ENCODE measurements at regions not wholly inside any gene's neighbourhood (a gene's known extent, or its start where the extent isn't known, plus 50 kb on each side); places are given as distances from the start of the nearest gene placed in this dataset.
"Not testable (repeated sequence)": the region's sequence is repeated elsewhere in the genome, so short reads cannot be mapped to it uniquely, and the experiment has no call there.

DNA sequence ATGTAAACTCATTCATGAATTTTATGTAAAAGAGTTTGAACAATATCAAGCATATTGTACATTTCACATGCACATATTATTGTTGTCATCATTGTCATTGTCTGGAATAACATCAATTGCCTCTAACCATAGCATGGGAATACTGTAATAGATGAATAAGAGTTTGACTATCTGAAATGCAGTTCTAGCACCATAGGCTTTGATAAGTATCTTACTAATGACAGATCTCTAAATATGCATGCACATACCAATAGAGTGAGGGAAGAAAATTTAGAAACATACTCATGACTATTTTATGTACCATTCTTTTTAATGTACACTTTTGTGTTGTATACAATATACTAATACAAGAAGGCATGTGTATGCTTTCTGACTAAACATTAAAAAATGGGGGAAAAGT is 161.6 kb upstream of the SPRY1 start:
- Histone ChIP-seq H3K27ac (no peak overlapping the region), H3K4me3 (no peak overlapping the region), H3K9me3 (no peaks in the 10 kb centered on the region), H3K36me3 (no peaks in the 10 kb centered on the region), H3K27me3 (no peaks in the 10 kb centered on the region), H3K4me1 (peaks cover 0 to 26% (median 6%) of the 10 kb centered on the region in 12 donors)
- TF ChIP-seq POLR2A (IDR thresholded peaks at IDR 0.05) = no peak
- TF ChIP-seq, protein P1, sequence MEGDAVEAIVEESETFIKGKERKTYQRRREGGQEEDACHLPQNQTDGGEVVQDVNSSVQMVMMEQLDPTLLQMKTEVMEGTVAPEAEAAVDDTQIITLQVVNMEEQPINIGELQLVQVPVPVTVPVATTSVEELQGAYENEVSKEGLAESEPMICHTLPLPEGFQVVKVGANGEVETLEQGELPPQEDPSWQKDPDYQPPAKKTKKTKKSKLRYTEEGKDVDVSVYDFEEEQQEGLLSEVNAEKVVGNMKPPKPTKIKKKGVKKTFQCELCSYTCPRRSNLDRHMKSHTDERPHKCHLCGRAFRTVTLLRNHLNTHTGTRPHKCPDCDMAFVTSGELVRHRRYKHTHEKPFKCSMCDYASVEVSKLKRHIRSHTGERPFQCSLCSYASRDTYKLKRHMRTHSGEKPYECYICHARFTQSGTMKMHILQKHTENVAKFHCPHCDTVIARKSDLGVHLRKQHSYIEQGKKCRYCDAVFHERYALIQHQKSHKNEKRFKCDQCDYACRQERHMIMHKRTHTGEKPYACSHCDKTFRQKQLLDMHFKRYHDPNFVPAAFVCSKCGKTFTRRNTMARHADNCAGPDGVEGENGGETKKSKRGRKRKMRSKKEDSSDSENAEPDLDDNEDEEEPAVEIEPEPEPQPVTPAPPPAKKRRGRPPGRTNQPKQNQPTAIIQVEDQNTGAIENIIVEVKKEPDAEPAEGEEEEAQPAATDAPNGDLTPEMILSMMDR (IDR thresholded peaks at IDR 0.05) = no peak
- no peak for ATAC-seq
- intact Hi-C loops (cut with DNase I) = no loop called here
- no peak for DNase-seq

DNA sequence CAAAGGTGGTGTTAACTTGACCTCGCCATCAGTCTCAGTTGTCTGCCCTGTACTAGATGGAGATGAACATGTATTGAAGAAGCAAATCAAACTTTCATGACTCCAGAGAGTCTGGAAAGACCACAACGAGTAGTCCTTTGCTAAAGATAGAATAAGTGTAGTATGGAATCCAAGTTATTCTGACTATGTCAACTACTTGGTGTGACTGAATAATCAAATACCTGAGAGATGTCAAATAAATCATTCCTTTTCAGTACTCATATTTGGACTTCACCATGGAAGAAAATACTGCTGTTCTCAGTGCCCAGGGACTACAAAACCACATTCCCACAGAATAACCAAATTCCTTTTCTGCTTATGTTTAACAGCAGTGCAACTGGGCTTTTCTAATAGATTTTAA is 161.2 kb upstream of the SPRY1 start:
- H3K4me3 ChIP-seq = no peak overlapping the region
- 57 to 69% (median 63%) methylated on average over 2 of the region's 2 CpGs for WGBS, 4 donors

DNA sequence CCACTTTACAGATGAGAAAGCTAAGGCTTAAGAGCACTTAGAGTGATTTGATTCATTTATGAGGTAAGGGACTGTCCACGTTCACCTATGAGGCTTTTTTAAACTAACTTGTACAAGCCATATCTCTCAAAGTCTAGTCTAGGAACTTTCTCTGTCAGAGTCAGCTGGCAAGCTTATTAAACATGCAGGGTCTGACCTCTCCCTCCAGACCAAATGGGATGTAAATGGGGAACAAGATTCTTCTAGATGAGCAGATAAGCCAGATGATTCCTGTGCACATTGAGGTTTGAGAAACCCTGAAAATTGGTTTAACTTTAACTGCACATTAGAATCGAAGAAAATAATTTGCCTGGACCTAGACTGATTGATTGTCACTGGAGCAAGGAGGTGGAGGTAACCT is 160.0 kb upstream of the SPRY1 start:
- WGBS, 4 donors = 83 to 93% (median 91%) methylated on average over 2 of the region's 2 CpGs
- ATAC-seq (no peak), DNase-seq (no peak)
- Histone ChIP-seq H3K27me3 (no peaks in the 10 kb centered on the region), H3K4me3 (no peak overlapping the region), H3K9me3 (no peaks in the 10 kb centered on the region), H3K27ac (no peak overlapping the region), H3K36me3 (no peaks in the 10 kb centered on the region), H3K4me1 (peaks cover 0 to 26% (median 6%) of the 10 kb centered on the region in 12 donors)
- no peak for TF ChIP-seq POLR2A (IDR thresholded peaks at IDR 0.05)
- TF ChIP-seq, protein P1 (IDR thresholded peaks at IDR 0.05) = no peak
- intact Hi-C loops (cut with DNase I) = no loop called here

More for the DNA sequence above, 161.2 kb upstream of the SPRY1 start:
- peaks cover 0 to 26% (median 6%) of the 10 kb centered on the region in 12 donors for H3K4me1 ChIP-seq
- TF ChIP-seq, protein P1 (IDR thresholded peaks at IDR 0.05) = no peak
- TF ChIP-seq POLR2A (IDR thresholded peaks at IDR 0.05) = no peak
- no peaks in the 10 kb centered on the region for H3K36me3 ChIP-seq
- no peak for DNase-seq
- H3K27me3 ChIP-seq = no peaks in the 10 kb centered on the region
- intact Hi-C loops (cut with DNase I) = no loop called here
- no peak overlapping the region for H3K27ac ChIP-seq
- H3K9me3 ChIP-seq = no peaks in the 10 kb centered on the region
- ATAC-seq = peak in 1 of 4 donors; percentile 24

DNA sequence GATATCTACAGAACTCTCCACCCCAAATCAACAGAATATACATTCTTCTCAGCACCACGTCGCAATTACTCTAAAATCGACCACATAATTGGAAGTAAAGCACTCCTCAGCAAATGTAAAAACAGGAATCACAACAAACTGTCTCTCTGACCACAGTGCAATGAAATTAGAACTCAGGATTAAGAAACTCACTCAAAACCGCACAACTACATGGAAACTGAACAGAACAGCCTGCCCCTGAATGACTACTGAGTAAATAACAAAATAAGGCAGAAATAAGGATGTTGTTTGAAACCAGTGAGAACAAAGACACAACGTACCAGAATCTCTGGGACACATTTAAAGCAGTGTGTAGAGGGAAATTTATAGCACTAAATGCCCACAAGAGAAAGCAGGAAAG is 156.3 kb upstream of the SPRY1 start:
- not testable (repeated sequence) for H3K4me3 ChIP-seq, H3K27ac ChIP-seq, H3K36me3 ChIP-seq, ATAC-seq, DNase-seq, H3K27me3 ChIP-seq
- peaks cover 0 to 21% (median 10%) of the 10 kb centered on the region in 12 donors for H3K4me1 ChIP-seq
- 91 to 96% (median 95%) methylated on average over 5 of the region's 5 CpGs for WGBS, 4 donors
- peaks cover 0 to 12% (median 0%) of the 10 kb centered on the region in 12 donors for H3K9me3 ChIP-seq
- intact Hi-C loops (cut with DNase I) = loop anchor here in 2 of 10 donors (5.0 to 10.0 kb wide), 3 partner anchors 105 to 875 kb away; no protein-coding TSS in a partner anchor

DNA sequence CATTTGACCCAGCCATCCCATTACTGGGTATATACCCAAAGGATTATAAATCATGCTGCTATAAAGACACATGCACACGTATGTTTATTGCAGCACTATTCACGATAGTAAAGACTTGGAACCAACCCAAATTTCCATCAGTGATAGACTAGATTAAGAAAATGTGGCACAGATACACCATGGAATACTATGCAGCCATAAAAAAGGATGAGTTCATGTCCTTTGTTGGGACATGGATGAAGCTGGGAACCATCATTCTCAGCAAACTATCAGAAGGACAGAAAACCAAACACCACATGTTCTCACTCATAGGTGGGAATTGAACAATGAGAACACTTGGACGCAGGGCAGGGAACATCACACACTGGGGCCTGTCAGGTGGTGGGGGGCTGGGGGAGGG is 153.4 kb upstream of the SPRY1 start:
- H3K27me3 ChIP-seq, H3K27ac ChIP-seq, DNase-seq, H3K36me3 ChIP-seq, ATAC-seq, H3K4me3 ChIP-seq: not testable (repeated sequence)
- Histone ChIP-seq H3K9me3 (peaks cover 0 to 12% (median 0%) of the 10 kb centered on the region in 12 donors), H3K4me1 (peaks cover 0 to 37% (median 23%) of the 10 kb centered on the region in 12 donors)
- WGBS, 4 donors = 95 to 97% (median 96%) methylated on average over 3 of the region's 3 CpGs
- intact Hi-C loops (cut with DNase I) = loop anchor here in 2 of 10 donors (5.0 to 10.0 kb wide), 3 partner anchors 102 to 872 kb away; no protein-coding TSS in a partner anchor

Data from heart left ventricle (tissue), 16 donors.